ENCODE measurements at regions not wholly inside any gene's neighbourhood (a gene's known extent, or its start where the extent isn't known, plus 50 kb on each side); places are given as distances from the start of the nearest gene placed in this dataset.
"Not testable (repeated sequence)": the region's sequence is repeated elsewhere in the genome, so short reads cannot be mapped to it uniquely, and the experiment has no call there.

GRCh38 chr6:137623293-137623692, 129.1 kb upstream of the OLIG3 start:
- TF ChIP-seq CTCF (conservative IDR thresholded peaks at IDR 0.05; ENCODE audit: low read depth, low read length) = no peak
- no peak overlapping the region for H3K4me3 ChIP-seq (ENCODE audit: low read length)
- DNase-seq (ENCODE audit: low read depth) = no peak

GRCh38 chr6:137625100-137625661, 131.0 kb upstream of the OLIG3 start:
- no peak overlapping the region for H3K4me3 ChIP-seq (ENCODE audit: low read length)
- TF ChIP-seq CTCF (conservative IDR thresholded peaks at IDR 0.05; ENCODE audit: low read depth, low read length) = no peak
- no peak for DNase-seq (ENCODE audit: low read depth)

GRCh38 chr6:137625808-137626207, 131.6 kb upstream of the OLIG3 start:
- H3K4me3 ChIP-seq (ENCODE audit: low read length) = no peak overlapping the region
- no peak for DNase-seq (ENCODE audit: low read depth)
- peak; percentile 36 for TF ChIP-seq CTCF (conservative IDR thresholded peaks at IDR 0.05; ENCODE audit: low read depth, low read length)

GRCh38 chr6:137630666-137631065, 136.5 kb upstream of the OLIG3 start:
- no peak overlapping the region for H3K4me3 ChIP-seq (ENCODE audit: low read length)
- TF ChIP-seq CTCF (conservative IDR thresholded peaks at IDR 0.05; ENCODE audit: low read depth, low read length) = no peak
- DNase-seq (ENCODE audit: low read depth) = no peak

GRCh38 chr6:137631323-137631722, 137.1 kb upstream of the OLIG3 start:
- no peak for TF ChIP-seq CTCF (conservative IDR thresholded peaks at IDR 0.05; ENCODE audit: low read depth, low read length)
- DNase-seq (ENCODE audit: low read depth) = no peak

GRCh38 chr6:137634177-137634576, 140.0 kb upstream of the OLIG3 start:
- H3K4me3 ChIP-seq (ENCODE audit: low read length); DNase-seq (ENCODE audit: low read depth): not testable (repeated sequence)

More at GRCh38 chr6:137631323-137631722, 137.1 kb upstream of the OLIG3 start:
- no peak overlapping the region for H3K4me3 ChIP-seq (ENCODE audit: low read length)

- peak; percentile 100 for DNase-seq (ENCODE audit: low read depth)
- H3K4me3 ChIP-seq (ENCODE audit: low read length) = no peak overlapping the region
- no peak for TF ChIP-seq CTCF (conservative IDR thresholded peaks at IDR 0.05; ENCODE audit: low read depth, low read length)
These were observed 142.9 kb upstream of the OLIG3 start for GRCh38 chr6:137637121-137637520.

Data from retinal pigment epithelial cell (primary cell).